HUDEP-2 (cell line): ENCODE measurements at regions not wholly inside any gene's neighbourhood (a gene's known extent, or its start where the extent isn't known, plus 50 kb on each side); places are given as distances from the start of the nearest gene placed in this dataset.
A peak's percentile ranks its signal among the peaks of the same experiment; 100 is the strongest.

Source experiments
- DNase-seq, 76 experiments: peaks; one replicate each; lab custom pipeline; 2025; ENCODE audit not compliant: unreplicated experiment in 76 of 76; lab: John Stamatoyannopoulos, UW

DNA sequence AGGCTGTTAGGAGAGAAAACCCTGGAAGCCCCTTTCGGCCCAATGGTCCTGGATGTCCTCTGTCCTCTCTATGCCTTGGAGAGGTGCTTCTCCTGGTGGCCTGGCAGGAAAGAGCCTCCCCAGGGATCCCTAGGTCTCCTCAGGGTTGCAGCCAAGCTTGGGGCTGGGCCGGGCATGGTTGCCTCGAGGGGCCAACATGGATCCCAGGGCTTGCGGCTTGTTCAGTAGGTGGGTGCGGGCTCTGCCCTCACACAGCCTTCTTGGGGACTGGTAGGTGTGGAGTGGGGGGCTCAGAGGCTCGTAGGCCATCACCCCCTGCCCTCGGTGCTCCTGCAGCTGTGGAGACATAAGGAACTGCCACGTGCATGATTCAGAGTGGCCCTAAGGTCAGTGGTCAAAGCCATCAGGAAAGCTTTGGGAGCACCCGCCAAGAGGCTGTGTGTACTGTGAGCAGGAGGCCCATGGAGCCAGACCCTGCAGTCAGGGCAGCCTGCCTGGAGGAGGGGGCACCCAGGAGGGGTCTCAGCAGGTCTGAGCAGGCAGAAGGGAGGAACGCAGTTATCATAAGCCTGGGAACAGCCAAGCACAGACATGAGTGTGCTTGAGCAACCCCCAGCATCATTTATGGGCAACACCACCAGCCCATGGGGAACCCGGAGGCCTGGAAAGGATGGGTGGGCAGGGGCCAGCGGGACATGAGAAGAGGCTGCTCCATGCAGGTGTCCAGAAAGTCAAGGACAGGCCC is 231.0 kb downstream of the GLI2 start:
- no peak for DNase-seq

DNA sequence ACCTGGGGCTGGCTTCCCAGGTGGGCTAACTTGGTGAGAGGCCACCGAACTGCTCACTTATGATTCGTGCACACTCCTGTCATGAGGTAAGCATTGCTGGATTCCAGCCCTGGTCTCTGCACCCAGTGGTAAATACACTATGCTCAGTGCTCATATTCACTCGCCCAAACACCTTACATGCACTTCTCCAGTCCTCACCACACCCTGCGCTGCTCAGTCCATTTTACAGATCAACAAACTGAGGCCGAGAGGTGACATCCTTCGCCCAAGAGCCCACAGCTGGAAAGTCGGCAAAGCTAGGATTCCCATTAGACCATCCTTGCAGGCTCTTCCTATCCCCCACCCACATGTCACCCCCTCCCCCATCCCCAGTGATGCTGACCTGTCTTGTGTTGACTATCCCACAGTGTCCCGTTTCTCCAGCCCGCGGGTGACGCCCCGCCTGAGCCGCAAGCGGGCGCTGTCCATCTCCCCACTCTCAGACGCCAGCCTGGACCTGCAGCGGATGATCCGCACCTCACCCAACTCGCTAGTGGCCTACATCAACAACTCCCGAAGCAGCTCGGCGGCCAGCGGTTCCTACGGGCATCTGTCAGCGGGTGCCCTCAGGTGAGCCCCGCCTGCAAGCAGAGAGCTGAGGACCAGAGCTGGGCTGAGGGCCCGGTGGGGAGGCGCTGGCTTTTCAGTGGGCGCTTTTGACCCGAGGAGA is 232.8 kb downstream of the GLI2 start:
- DNase-seq = no peak

DNA sequence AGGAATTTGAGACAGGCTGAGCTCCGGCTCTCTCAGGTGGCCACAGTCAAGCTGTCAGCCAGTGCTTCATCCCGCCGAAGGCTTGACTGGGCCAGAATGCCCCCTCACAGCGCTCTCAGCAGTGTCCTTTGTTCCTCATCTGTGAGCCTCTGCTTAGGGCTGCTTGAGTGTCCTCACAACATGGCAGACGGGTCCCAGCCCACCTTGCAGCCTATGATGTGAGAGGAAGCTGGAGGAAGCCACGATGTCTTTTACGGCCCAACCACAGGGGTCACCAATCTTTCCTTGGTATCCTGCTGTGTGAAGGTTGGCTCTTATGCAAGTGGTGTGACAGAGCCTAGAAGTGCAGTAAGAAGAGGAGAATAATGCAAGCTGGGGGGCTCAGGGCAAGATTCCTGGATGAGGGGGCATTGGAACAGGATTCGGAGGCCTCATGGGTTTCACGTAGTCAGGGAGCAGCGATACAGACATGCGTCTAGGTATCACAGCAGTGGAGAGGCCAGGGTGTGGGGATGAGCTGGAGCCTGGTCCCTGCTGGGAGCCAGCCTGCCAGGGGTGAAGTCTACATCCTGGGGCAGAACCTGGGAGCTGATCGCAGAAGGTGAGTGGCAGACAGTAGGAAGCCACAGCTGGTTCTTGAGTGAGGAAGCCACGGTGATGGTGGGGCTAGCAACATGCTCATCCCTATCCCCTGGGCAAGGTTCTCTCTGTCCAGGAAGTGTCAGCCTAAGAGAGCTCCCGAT is 234.1 kb downstream of the GLI2 start:
- no peak for DNase-seq

- DNase-seq = no peak
Measured at GRCh38 chr2:120971866-120972265, 236.2 kb downstream of the GLI2 start.

- no peak for DNase-seq
Measured at GRCh38 chr2:120972286-120972685, 236.6 kb downstream of the GLI2 start.

DNA sequence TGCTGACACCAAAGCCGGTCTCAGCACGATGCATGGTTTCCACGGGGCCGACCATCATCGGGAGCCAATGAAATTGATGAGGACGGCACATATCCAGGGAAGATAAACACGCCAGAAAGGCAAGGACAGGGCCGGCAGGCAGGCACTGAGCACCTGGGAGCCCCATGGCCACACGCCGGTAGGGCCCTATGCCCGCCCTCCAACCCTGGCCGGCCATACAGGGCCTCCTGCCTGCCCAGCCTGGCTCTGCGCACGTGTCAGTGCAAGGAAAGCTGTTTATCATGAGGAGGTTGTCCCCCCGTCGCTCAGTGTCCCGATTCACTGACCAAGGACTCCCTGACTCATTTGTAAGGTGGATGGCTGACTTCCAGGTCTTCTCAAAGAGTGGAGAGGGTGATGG is 237.5 kb downstream of the GLI2 start:
- no peak for DNase-seq

GRCh38 chr2:120974950-120975349 is 239.3 kb downstream of the GLI2 start:
- DNase-seq = no peak

GRCh38 chr2:120976501-120977307 is 241.0 kb downstream of the GLI2 start:
- no peak for DNase-seq

DNA sequence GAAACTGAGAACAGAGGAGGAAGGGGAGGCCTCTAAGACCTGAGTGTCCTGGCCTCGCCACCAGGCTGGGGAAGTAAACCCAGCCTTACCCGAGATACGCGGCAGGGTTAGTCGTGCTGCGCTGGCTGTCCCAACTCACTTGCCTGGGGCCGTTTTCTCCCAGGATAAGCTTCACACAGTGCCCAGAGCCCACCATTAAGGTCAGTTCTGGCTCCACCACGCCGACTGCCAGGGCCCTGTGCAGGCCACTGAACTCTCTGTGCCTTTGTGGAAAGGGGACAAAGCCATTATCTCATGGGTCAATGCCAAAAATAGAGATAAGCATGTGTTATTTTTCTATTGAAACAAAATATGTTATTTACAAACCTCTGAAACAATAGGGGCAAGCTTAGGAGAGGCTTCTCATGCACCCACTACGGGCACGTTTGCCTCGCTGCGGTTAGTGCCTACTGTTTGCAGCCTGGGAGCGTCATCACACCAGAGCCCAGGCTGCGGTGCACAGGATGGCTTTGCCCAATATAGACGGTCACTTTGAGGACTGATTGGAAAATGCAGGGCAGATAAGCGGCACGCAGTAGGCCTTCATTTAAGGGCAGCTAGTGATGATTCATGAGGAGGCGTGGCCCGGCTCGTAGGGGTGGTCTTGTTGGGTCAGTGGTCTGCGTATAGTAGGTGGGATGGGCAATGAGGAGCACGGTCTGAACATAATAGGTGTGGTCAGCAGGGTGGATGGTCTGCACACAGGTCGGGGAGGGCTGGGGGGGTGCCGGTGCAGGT is 242.1 kb downstream of the GLI2 start:
- DNase-seq = no peak

- peak in 12 of 76 experiments; percentile 2 to 26 (median 15) for DNase-seq
Measured at GRCh38 chr2:120978359-120979050, 242.8 kb downstream of the GLI2 start.

DNA sequence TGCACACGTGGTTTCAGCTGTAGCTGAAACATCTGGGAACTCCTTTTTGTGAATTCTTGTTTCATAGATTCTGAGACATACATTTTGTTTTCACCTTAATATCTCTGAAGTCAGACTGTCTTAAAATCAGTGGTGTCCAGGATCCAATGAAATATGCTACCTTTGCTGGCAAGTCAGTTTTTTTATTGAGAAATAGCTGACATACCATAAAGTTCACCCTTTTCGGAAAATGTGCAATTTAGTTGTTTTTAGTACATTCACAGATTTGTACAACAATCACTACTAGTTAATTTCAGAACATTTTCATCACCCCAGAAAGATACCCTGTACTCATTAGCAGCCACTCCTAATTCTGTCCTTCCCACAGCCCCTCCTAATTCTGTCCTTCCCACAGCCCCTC is 243.7 kb downstream of the GLI2 start:
- no peak for DNase-seq

GRCh38 chr2:120979921-120980320 is 244.3 kb downstream of the GLI2 start:
- no peak for DNase-seq

GRCh38 chr2:120981443-120981842 is 245.8 kb downstream of the GLI2 start:
- no peak for DNase-seq

DNA sequence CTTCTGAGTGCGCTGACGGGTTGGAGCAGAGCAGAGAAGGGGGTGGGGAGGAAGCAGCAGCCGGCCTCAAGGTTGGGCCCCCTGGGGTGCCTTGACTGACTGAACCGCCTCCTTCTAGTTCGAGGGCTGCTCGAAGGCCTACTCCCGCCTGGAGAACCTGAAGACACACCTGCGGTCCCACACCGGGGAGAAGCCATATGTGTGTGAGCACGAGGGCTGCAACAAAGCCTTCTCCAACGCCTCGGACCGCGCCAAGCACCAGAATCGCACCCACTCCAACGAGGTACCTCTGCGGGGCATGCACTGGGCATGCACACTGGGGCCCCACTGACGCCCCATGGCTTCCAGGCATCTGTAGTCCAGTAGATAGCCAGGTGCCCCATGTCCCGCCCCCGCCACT is 246.9 kb downstream of the GLI2 start:
- DNase-seq = no peak

DNA sequence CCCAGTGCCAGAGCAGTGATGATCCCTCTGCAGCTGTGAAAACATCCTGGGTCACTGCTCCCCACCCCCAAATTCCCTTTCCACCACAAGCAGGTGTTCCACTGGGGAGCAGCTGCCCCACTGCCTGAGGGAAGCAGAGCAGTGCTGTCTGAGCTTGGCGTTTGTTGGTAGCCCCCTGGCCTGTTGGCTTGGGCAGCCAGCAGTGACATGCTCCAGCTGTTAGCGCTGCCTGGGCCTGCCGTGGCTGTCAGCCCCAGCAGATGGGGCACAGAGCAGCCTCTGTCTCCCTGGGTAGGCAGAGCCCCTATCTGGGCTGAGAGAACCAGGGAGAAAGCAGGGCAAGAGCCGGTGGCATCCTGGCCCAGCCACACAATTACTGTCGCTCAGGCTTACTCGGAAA is 247.7 kb downstream of the GLI2 start:
- no peak for DNase-seq

- DNase-seq = peak in 2 of 76 experiments; percentile 3
Measured at GRCh38 chr2:120984046-120984445, 248.4 kb downstream of the GLI2 start.

GRCh38 chr2:120984452-120985173 is 248.9 kb downstream of the GLI2 start:
- no peak for DNase-seq

GRCh38 chr2:120985174-120985996 is 249.7 kb downstream of the GLI2 start:
- DNase-seq = no peak
